Breast epithelium (tissue), 4 donors: ENCODE measurements at regions not wholly inside any gene's neighbourhood (a gene's known extent, or its start where the extent isn't known, plus 50 kb on each side); places are given as distances from the start of the nearest gene placed in this dataset.

Source experiments
- DNase-seq, 2 donors: peaks; one replicate each; pipeline ENCODE4 v3.0.0-alpha.2; 2019; ENCODE audit warnings: low spot score in 2 of 2
- H3K27ac ChIP-seq, 2 donors: fragments of 200-600 bp; sonication (generic) in 1 of 2; one replicate each; pipeline ENCODE4 v1.5.1; 2016 to 2019; ENCODE audit warnings: mild to moderate bottlenecking in 1 of 2
- H3K27me3 ChIP-seq, 2 donors: fragments of 200-600 bp; sonication (generic) in 1 of 2; one replicate each; pipeline versions ENCODE4 v1.5.1 to v1.6.0; 2017 to 2019; ENCODE audit warnings: control low read depth in 1 of 2, mild to moderate bottlenecking in 1 of 2
- H3K36me3 ChIP-seq: fragments of 200-600 bp; one replicate; pipeline ENCODE4 v1.5.1; 2019
- H3K4me1 ChIP-seq, 2 donors: fragments of 200-600 bp; sonication (generic); one replicate each; pipeline ENCODE4 v1.5.1; 2016 to 2019; ENCODE audit warnings: control low read depth in 1 of 2
- H3K4me3 ChIP-seq, 3 donors: fragments of 200-600 bp; sonication (generic); 1 replicate in 2 of 3; 2 replicates in 1 of 3; pipeline ENCODE4 v1.5.1; 2016 to 2019; ENCODE audit warnings: mild to moderate bottlenecking in 3 of 3, moderate library complexity in 2 of 3
- H3K9me3 ChIP-seq, 2 donors: fragments of 200-600 bp; sonication (generic) in 1 of 2; one replicate each; pipeline ENCODE4 v1.5.1; 2016 to 2019; ENCODE audit warnings: control low read depth in 1 of 2
- CTCF ChIP-seq, 3 donors: fragments of 450-650 bp; IDR thresholded peaks; one replicate each; pipeline ENCODE4 v1.5.1; 2016 to 2017; ENCODE audit warnings: antibody characterized with exemption in 3 of 3, mild to moderate bottlenecking in 3 of 3, moderate library complexity in 3 of 3
- POLR2A ChIP-seq: fragments of 450-650 bp; IDR thresholded peaks from one replicate; pipeline ENCODE4 v1.6.1; 2016; ENCODE audit warnings: antibody characterized with exemption, mild to moderate bottlenecking, moderate library complexity
- POLR2AphosphoS5 ChIP-seq, 3 donors: sonication (generic); formaldehyde crosslinking; IDR thresholded peaks; one replicate each; pipeline ENCODE4 v1.6.1; 2017; ENCODE audit warnings: antibody characterized with exemption in 3 of 3
- intact Hi-C: fragments of 100-400 bp; cut with DNase I; formaldehyde crosslinking; loops from one replicate; pipeline ENCODE4 v1.15.1; 2023; ENCODE audit warnings: low total_unique reads

GRCh38 chr6:140828856-140829255 lies 1303.9 kb upstream of the GJE1 start:
- Histone ChIP-seq H3K27me3 (no peaks in the 10 kb centered on the region), H3K27ac (no peak overlapping the region), H3K36me3 (no peaks in the 10 kb centered on the region), H3K4me3 (peak overlapping the region in 2 of 3 donors; percentile 38 to 47), H3K4me1 (no peaks in the 10 kb centered on the region), H3K9me3 (no peaks in the 10 kb centered on the region)
- no peak for DNase-seq
- intact Hi-C loops: no loop called here
- TF ChIP-seq POLR2AphosphoS5 (IDR thresholded peaks at IDR 0.05) (no peak), POLR2A (no peak), CTCF (IDR thresholded peaks at IDR 0.05) (no peak)

GRCh38 chr6:140827593-140827992 lies 1305.1 kb upstream of the GJE1 start:
- no peak overlapping the region for H3K27ac ChIP-seq
- no peaks in the 10 kb centered on the region for H3K4me1 ChIP-seq
- no peaks in the 10 kb centered on the region for H3K36me3 ChIP-seq
- no peaks in the 10 kb centered on the region for H3K9me3 ChIP-seq
- H3K27me3 ChIP-seq: no peaks in the 10 kb centered on the region
- intact Hi-C loops: no loop called here
- H3K4me3 ChIP-seq: no peak overlapping the region
- no peak for DNase-seq
- no peak for TF ChIP-seq CTCF (IDR thresholded peaks at IDR 0.05)
- no peak for TF ChIP-seq POLR2AphosphoS5 (IDR thresholded peaks at IDR 0.05)
- no peak for TF ChIP-seq POLR2A

GRCh38 chr6:140825731-140826130 lies 1307.0 kb upstream of the GJE1 start:
- no peaks in the 10 kb centered on the region for H3K4me1 ChIP-seq
- no peak overlapping the region for H3K4me3 ChIP-seq
- no peak overlapping the region for H3K27ac ChIP-seq
- no peaks in the 10 kb centered on the region for H3K27me3 ChIP-seq
- no peaks in the 10 kb centered on the region for H3K36me3 ChIP-seq
- no peaks in the 10 kb centered on the region for H3K9me3 ChIP-seq
- DNase-seq: no peak
- TF ChIP-seq CTCF (IDR thresholded peaks at IDR 0.05) (no peak), POLR2AphosphoS5 (IDR thresholded peaks at IDR 0.05) (no peak), POLR2A (no peak)
- intact Hi-C loops: no loop called here

- no peak overlapping the region for H3K27ac ChIP-seq
- no peak overlapping the region for H3K4me3 ChIP-seq
- H3K36me3 ChIP-seq: no peaks in the 10 kb centered on the region
- H3K9me3 ChIP-seq: no peaks in the 10 kb centered on the region
- H3K4me1 ChIP-seq: no peaks in the 10 kb centered on the region
- no peak for DNase-seq
- intact Hi-C loops: no loop called here
- H3K27me3 ChIP-seq: no peaks in the 10 kb centered on the region
- TF ChIP-seq CTCF (IDR thresholded peaks at IDR 0.05) (no peak), POLR2A (no peak), POLR2AphosphoS5 (IDR thresholded peaks at IDR 0.05) (no peak)
Observed at GRCh38 chr6:140824595-140824994, 1308.1 kb upstream of the GJE1 start.

- no peaks in the 10 kb centered on the region for H3K9me3 ChIP-seq
- no peak for DNase-seq
- TF ChIP-seq POLR2A (no peak), CTCF (IDR thresholded peaks at IDR 0.05) (no peak), POLR2AphosphoS5 (IDR thresholded peaks at IDR 0.05) (no peak)
- no peaks in the 10 kb centered on the region for H3K4me1 ChIP-seq
- H3K4me3 ChIP-seq: no peak overlapping the region
- no peaks in the 10 kb centered on the region for H3K27me3 ChIP-seq
- H3K27ac ChIP-seq: no peak overlapping the region
- intact Hi-C loops: no loop called here
- H3K36me3 ChIP-seq: no peaks in the 10 kb centered on the region
Observed at GRCh38 chr6:140821196-140821595, 1311.5 kb upstream of the GJE1 start.
